Karpas-422 (cell line): ENCODE measurements at regions not wholly inside any gene's neighbourhood (a gene's known extent, or its start where the extent isn't known, plus 50 kb on each side); places are given as distances from the start of the nearest gene placed in this dataset.

ENCODE experiments used
- DNase-seq: peaks from one replicate; pipeline ENCODE4 v3.0.0-alpha.2; 2015
- H2AFZ ChIP-seq: fragments of 200-600 bp; sonication (generic); 2 replicates; pipeline ENCODE4 v1.6.1; 2014; ENCODE audit warnings: antibody characterized with exemption, low read length, mixed read lengths
- H3K27ac ChIP-seq: fragments of 200-600 bp; sonication (generic); 2 replicates; pipeline ENCODE4 v1.5.1; 2014; ENCODE audit warnings: mild to moderate bottlenecking, low read length, moderate library complexity
- H3K27me3 ChIP-seq: fragments of 200-600 bp; sonication (generic); 2 replicates; pipeline ENCODE4 v1.6.1; 2014; ENCODE audit warnings: low read length, mixed read lengths
- H3K36me3 ChIP-seq: fragments of 200-600 bp; sonication (generic); 2 replicates; pipeline ENCODE4 v1.6.1; 2014; ENCODE audit warnings: low read length, mixed read lengths; ENCODE audit not compliant: insufficient read depth
- H3K4me1 ChIP-seq: fragments of 200-600 bp; sonication (generic); 2 replicates; pipeline ENCODE4 v1.6.1; 2014; ENCODE audit warnings: mild to moderate bottlenecking, low read length, mixed read lengths
- H3K4me2 ChIP-seq: fragments of 200-600 bp; sonication (generic); 2 replicates; pipeline ENCODE4 v1.6.1; 2014; ENCODE audit warnings: low read length, low read depth, mild to moderate bottlenecking; ENCODE audit not compliant: poor library complexity, severe bottlenecking
- H3K4me3 ChIP-seq: fragments of 200-600 bp; sonication (generic); 2 replicates; pipeline ENCODE4 v1.5.1; 2014; ENCODE audit warnings: mild to moderate bottlenecking, antibody characterized with exemption, low read length, mixed read lengths
- H3K79me2 ChIP-seq: fragments of 200-600 bp; sonication (generic); 2 replicates; pipeline ENCODE4 v1.6.1; 2014; ENCODE audit warnings: mild to moderate bottlenecking, low read length, mixed read lengths
- H3K9ac ChIP-seq: fragments of 200-600 bp; sonication (generic); 2 replicates; pipeline ENCODE4 v1.6.0; 2014; ENCODE audit warnings: low read length
- H3K9me2 ChIP-seq: fragments of 200-600 bp; sonication (generic), shearing (Covaris generic); replicated peaks from 2 replicates; pipeline ENCODE4 v1.6.0; 2014; ENCODE audit warnings: mild to moderate bottlenecking, low read length, moderate library complexity; ENCODE audit not compliant: insufficient read depth
- H3K9me3 ChIP-seq: fragments of 300-700, 200-600 bp; sonication (generic); 2 replicates; pipeline ENCODE4 v1.6.1; 2014; ENCODE audit warnings: low read length, mixed read lengths
- H4K20me1 ChIP-seq: fragments of 200-600 bp; sonication (generic); 2 replicates; pipeline ENCODE4 v1.6.1; 2014; ENCODE audit warnings: mild to moderate bottlenecking, antibody characterized with exemption, low read length, low read depth; ENCODE audit not compliant: insufficient read depth

DNA sequence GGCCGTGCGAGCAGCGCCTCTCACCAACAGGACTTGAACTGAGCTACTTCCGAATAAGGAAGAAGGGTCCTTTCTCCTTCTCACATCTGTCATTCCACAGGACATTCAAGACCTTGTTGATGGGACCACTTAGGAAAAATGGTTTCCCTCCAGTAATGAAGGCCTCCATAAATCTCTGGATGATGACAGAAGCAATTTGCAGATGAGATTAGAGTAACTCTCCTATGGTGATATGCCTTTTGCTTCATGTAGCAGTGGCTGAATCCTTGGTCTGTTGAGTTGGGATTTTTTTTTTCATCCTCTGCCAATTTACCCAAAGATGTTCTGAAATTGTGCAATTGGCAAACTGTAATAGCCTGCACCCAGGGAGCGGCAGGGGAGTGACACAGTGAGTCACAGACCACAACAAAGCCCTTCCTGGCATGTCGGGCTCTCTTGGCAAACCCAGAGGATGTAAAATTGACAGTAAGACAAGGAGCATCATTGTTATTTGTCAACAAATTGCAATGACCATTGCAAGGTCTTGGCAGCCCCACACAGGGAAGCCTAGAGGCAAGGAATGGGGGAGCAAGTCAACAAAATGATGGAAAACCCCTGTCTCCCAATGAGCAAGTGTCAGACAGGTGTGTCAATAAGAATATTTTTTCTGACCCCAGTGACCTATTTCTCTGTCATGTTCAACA lies 275.9 kb downstream of the ACTL7B start:
- Histone ChIP-seq H3K79me2 (no peaks in the 10 kb centered on the region), H2AFZ (no peak overlapping the region), H3K27ac (no peak overlapping the region), H3K4me1 (no peaks in the 10 kb centered on the region), H3K4me3 (no peak overlapping the region), H3K36me3 (no peaks in the 10 kb centered on the region), H3K4me2 (no peak overlapping the region), H3K9ac (no peak overlapping the region), H3K9me2 (no peaks in the 10 kb centered on the region), H3K27me3 (no peaks in the 10 kb centered on the region), H3K9me3 (no peaks in the 10 kb centered on the region), H4K20me1 (no peaks in the 10 kb centered on the region)
- DNase-seq, result no peak

DNA sequence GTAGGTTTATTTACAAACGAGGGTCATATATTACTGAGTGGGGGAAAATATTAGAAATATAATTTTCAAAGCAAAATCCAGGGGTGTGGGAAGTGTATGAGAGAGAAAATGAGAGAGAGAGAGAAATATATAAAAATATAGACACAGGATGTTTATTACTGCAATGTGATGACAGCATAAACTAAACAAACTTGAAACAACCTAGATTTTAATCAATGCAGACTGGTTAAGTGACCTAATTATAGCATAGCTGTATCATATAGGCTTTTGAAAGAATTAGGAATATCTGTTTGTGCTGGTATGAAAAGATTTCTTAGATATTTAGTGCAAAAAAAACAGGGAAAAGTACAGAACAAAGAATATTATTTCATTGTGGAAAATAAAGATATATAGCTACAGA lies 280.5 kb downstream of the ACTL7B start:
- no peaks in the 10 kb centered on the region for H3K36me3 ChIP-seq
- DNase-seq, result no peak

DNA sequence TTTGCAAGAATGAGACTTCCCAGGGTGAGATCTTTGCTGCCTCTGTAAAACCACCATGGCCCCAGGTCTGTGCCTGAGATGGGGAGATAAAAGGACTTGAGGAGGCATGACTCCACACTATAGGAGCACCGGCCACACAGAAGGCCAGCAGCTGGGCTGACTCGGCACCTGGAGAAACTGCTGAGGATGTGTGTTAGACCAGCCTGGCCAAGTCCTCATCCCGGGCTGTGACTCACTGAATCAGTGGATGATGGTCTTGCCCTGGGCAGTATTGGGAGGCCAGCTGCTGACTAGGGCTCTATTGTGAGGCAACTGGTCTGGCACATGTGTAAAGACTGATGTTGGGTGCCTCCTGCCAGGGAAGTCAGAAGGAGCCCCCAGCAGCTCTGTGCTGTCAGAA lies 286.2 kb downstream of the ACTL7B start:
- no peaks in the 10 kb centered on the region for H3K9me2 ChIP-seq
- H3K4me1 ChIP-seq, result no peaks in the 10 kb centered on the region
- H3K9ac ChIP-seq, result no peak overlapping the region
- no peak overlapping the region for H3K4me3 ChIP-seq
- no peak overlapping the region for H3K27ac ChIP-seq
- no peaks in the 10 kb centered on the region for H4K20me1 ChIP-seq
- no peaks in the 10 kb centered on the region for H3K27me3 ChIP-seq
- H2AFZ ChIP-seq, result no peak overlapping the region
- no peak for DNase-seq
- no peak overlapping the region for H3K4me2 ChIP-seq
- no peaks in the 10 kb centered on the region for H3K36me3 ChIP-seq
- no peaks in the 10 kb centered on the region for H3K79me2 ChIP-seq
- no peaks in the 10 kb centered on the region for H3K9me3 ChIP-seq

More for the DNA sequence above, 280.5 kb downstream of the ACTL7B start:
- Histone ChIP-seq H2AFZ (no peak overlapping the region), H3K4me2 (no peak overlapping the region), H3K9me3 (no peaks in the 10 kb centered on the region), H3K4me1 (no peaks in the 10 kb centered on the region), H3K4me3 (no peak overlapping the region), H3K9me2 (no peaks in the 10 kb centered on the region), H3K9ac (no peak overlapping the region), H3K27me3 (no peaks in the 10 kb centered on the region), H3K79me2 (no peaks in the 10 kb centered on the region), H3K27ac (no peak overlapping the region), H4K20me1 (no peaks in the 10 kb centered on the region)

DNA sequence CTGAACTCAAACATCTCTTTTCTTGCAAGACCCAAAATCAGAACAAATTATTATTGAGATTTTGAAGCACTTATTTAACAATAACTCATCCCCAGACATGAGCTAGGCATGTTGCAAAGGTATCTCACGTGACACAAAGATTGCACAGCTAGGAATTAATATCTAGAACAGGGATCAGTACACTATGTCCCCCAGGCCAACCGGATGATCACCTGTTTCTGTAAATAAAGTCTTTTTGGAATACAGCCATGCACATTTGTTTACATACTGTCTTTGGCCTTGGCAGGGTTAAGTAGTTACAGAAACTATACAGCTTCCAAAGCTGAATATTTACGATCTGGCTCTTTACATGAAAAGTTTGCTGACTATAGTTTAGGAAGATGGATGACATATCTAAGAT lies 287.7 kb downstream of the ACTL7B start:
- H3K4me1 ChIP-seq, result no peaks in the 10 kb centered on the region
- H3K4me2 ChIP-seq, result no peak overlapping the region
- H3K27me3 ChIP-seq, result no peaks in the 10 kb centered on the region
- H4K20me1 ChIP-seq, result no peaks in the 10 kb centered on the region
- no peak overlapping the region for H3K4me3 ChIP-seq
- no peaks in the 10 kb centered on the region for H3K36me3 ChIP-seq
- DNase-seq, result no peak
- H3K79me2 ChIP-seq, result no peaks in the 10 kb centered on the region
- no peak overlapping the region for H3K9ac ChIP-seq
- no peaks in the 10 kb centered on the region for H3K9me3 ChIP-seq
- H2AFZ ChIP-seq, result no peak overlapping the region
- no peaks in the 10 kb centered on the region for H3K9me2 ChIP-seq
- no peak overlapping the region for H3K27ac ChIP-seq

DNA sequence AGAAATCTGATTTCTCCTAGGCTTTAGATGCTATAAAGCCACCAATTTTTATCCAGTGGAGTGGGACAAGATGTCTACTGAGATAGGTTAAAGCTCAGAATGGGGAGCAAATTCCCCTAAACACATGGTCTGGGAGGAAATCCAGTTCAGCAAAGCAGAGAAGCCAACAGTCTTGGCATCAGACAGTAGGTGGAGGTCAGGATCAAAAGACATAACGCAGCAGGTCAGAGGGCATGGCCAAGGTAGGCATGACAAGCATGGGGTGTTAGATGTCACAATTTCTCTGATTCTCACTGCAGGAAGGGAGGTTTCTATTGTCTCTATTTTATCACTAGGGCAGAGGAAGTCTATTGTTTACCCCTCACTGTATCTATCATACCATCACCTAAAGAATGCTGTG lies 288.2 kb downstream of the ACTL7B start:
- no peak overlapping the region for H2AFZ ChIP-seq
- no peak for DNase-seq
- no peaks in the 10 kb centered on the region for H3K79me2 ChIP-seq
- no peak overlapping the region for H3K9ac ChIP-seq
- H3K4me3 ChIP-seq, result no peak overlapping the region
- no peaks in the 10 kb centered on the region for H3K27me3 ChIP-seq
- H3K4me1 ChIP-seq, result no peaks in the 10 kb centered on the region
- H3K9me2 ChIP-seq, result no peaks in the 10 kb centered on the region
- H3K9me3 ChIP-seq, result no peaks in the 10 kb centered on the region
- H4K20me1 ChIP-seq, result no peaks in the 10 kb centered on the region
- no peak overlapping the region for H3K27ac ChIP-seq
- no peak overlapping the region for H3K4me2 ChIP-seq
- no peaks in the 10 kb centered on the region for H3K36me3 ChIP-seq

DNA sequence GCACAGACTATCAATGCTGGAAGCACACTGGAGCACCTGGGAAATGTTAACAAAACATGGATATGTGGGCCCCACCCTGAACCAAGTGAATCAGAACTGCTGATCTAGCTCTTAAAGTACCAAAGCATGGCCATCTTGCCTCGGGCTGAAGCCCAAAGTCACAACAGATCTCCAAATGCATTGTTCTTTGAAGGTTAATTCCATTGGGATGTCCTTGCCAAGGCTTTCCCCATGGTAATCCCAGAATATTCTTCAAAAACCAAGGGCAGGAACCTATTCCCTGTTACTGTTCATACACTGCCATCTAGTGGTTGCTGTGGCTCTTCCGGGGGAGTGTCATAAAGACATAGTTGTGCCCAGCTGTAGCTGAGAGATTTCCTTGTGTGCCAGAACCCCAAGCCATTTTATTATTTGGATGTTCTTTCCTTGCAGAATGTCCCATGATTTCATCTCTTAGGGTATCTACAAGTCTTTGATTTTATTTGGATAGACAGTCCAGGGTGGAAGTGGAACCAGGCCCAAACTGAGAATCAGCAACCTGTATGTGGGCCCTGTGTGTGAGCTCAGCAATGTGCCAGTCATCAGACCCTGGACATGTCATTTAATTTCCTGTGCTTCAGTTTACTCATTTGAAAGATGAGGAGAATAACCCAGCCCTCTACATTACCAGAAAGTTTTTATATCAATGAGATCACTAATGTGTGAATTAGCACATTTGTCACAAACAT lies 290.0 kb downstream of the ACTL7B start:
- Histone ChIP-seq H3K27ac (no peak overlapping the region), H3K36me3 (no peaks in the 10 kb centered on the region), H3K4me1 (no peaks in the 10 kb centered on the region), H3K9me3 (no peaks in the 10 kb centered on the region), H3K27me3 (no peaks in the 10 kb centered on the region), H3K79me2 (no peaks in the 10 kb centered on the region), H3K9me2 (no peaks in the 10 kb centered on the region), H4K20me1 (no peaks in the 10 kb centered on the region), H2AFZ (no peak overlapping the region), H3K4me2 (no peak overlapping the region), H3K4me3 (no peak overlapping the region), H3K9ac (no peak overlapping the region)
- DNase-seq, result peak; percentile 85

DNA sequence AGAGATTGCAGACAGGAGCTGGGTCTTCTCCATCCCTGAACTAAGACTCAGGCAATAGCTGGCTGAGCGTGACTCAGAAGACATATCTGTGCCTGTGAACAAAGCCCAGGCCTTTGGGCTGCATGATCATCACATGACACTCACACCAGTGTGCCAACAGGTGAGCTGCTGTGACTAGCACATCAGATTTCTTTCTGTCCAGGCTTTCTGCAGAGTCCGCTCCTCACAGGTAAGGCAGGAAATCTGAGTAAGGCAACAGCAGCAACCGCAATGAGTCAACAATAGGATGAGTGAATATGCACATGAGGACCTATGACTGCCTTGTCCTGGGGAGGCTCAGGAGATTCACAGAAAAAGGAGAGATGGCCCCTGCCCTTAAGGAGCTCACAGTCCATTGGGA lies 293.6 kb downstream of the ACTL7B start:
- no peaks in the 10 kb centered on the region for H3K9me3 ChIP-seq
- DNase-seq, result no peak
- H3K9ac ChIP-seq, result no peak overlapping the region
- no peaks in the 10 kb centered on the region for H4K20me1 ChIP-seq
- H3K4me2 ChIP-seq, result no peak overlapping the region
- H3K9me2 ChIP-seq, result no peaks in the 10 kb centered on the region
- no peak overlapping the region for H3K4me3 ChIP-seq
- no peaks in the 10 kb centered on the region; the same call in 1 of the 2 replicates for H3K27me3 ChIP-seq
- no peaks in the 10 kb centered on the region for H3K79me2 ChIP-seq
- no peak overlapping the region for H3K27ac ChIP-seq
- no peaks in the 10 kb centered on the region for H3K36me3 ChIP-seq
- H3K4me1 ChIP-seq, result peaks cover 5% of the 10 kb centered on the region
- no peak overlapping the region for H2AFZ ChIP-seq

DNA sequence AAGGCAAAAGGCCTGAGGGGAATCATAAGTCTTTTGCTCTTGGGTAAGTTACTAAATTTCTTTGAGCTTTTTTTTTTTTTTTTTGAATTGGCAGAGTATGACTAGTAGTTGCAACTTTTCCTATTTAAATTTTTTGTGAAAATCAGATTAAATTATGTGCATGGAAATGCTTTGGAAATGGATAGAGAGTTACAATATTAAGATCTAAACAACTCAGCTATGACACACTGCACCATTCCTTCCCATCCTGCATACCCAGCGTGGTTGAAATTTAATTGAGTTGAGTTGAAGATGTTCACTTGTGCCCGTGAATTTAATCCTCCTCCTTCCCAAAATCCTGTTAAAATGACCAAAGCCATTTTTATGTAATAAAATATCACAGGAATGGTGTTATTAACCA lies 296.4 kb downstream of the ACTL7B start:
- Histone ChIP-seq H3K9ac (no peak overlapping the region), H4K20me1 (no peaks in the 10 kb centered on the region), H3K4me3 (no peak overlapping the region), H3K9me3 (no peaks in the 10 kb centered on the region), H3K36me3 (no peaks in the 10 kb centered on the region), H3K9me2 (no peaks in the 10 kb centered on the region), H3K79me2 (no peaks in the 10 kb centered on the region), H3K4me1 (peaks cover 5% of the 10 kb centered on the region), H3K27me3 (no peaks in the 10 kb centered on the region; the same call in 1 of the 2 replicates), H3K27ac (no peak overlapping the region), H3K4me2 (no peak overlapping the region), H2AFZ (no peak overlapping the region)
- DNase-seq, result no peak
